ENCODE measurements at regions not wholly inside any gene's neighbourhood (a gene's known extent, or its start where the extent isn't known, plus 50 kb on each side); places are given as distances from the start of the nearest gene placed in this dataset.

DNA sequence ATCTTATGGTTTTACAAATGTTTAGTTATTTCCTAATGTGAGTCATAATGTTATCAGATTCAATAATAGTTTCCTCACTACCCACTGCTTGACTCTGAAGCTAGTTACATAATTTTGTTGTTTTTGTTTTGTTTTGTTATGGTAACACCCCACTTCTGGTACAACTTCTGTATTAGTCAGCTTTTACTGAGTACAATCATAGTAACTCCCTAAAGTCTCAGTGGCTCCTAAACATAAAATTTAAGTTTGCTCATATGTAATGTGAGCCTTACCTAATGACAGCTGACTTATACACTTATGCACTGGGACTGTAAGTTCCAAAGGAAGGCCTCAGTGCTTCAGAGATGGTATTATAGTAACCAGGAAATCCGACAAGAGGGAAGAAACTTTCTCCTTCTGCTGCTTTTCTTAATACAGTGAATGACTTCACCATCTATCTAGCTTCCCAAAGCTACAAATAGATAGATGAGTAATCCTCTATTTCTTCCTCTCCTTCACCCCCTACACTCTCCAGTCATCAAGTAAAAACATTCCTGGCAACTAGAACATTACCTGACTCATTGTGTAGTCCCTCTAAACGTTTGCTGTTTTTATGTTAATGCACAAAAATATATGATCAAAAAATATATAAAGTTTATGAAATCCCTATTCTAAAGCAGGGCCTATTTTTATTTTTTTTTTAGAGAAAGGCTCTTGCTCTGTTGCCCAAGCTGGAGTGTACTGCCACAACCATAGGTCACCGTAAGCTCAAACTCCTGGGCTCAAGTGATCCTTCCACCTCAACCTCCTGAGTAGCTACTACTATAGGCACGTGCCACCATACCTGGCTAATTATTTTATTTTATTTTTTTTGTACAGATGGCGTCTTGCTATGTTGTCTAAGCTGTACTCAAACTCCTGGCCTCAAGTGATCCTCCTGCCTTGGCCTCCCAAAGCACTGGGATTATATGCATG, 563.0 kb downstream of the SOX6 start:
- Histone ChIP-seq H3K9me3 (replicated peaks) (peaks cover 16% of the 10 kb centered on the region), H3K27me3 (ENCODE audit: low read depth) (no peaks in the 10 kb centered on the region), H3K36me3 (no peaks in the 10 kb centered on the region), H3K4me1 (no peaks in the 10 kb centered on the region), H3K4me3 (no peak overlapping the region), H3K27ac (replicated peaks) (peak overlapping the region; percentile 47)
- intact Hi-C loops (cut with micrococcal nuclease) = no loop called here
- TF ChIP-seq, protein P1, sequence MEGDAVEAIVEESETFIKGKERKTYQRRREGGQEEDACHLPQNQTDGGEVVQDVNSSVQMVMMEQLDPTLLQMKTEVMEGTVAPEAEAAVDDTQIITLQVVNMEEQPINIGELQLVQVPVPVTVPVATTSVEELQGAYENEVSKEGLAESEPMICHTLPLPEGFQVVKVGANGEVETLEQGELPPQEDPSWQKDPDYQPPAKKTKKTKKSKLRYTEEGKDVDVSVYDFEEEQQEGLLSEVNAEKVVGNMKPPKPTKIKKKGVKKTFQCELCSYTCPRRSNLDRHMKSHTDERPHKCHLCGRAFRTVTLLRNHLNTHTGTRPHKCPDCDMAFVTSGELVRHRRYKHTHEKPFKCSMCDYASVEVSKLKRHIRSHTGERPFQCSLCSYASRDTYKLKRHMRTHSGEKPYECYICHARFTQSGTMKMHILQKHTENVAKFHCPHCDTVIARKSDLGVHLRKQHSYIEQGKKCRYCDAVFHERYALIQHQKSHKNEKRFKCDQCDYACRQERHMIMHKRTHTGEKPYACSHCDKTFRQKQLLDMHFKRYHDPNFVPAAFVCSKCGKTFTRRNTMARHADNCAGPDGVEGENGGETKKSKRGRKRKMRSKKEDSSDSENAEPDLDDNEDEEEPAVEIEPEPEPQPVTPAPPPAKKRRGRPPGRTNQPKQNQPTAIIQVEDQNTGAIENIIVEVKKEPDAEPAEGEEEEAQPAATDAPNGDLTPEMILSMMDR (IDR thresholded peaks at IDR 0.05; ENCODE audit: borderline replicate concordance) = no peak
- no peak for DNase-seq

DNA sequence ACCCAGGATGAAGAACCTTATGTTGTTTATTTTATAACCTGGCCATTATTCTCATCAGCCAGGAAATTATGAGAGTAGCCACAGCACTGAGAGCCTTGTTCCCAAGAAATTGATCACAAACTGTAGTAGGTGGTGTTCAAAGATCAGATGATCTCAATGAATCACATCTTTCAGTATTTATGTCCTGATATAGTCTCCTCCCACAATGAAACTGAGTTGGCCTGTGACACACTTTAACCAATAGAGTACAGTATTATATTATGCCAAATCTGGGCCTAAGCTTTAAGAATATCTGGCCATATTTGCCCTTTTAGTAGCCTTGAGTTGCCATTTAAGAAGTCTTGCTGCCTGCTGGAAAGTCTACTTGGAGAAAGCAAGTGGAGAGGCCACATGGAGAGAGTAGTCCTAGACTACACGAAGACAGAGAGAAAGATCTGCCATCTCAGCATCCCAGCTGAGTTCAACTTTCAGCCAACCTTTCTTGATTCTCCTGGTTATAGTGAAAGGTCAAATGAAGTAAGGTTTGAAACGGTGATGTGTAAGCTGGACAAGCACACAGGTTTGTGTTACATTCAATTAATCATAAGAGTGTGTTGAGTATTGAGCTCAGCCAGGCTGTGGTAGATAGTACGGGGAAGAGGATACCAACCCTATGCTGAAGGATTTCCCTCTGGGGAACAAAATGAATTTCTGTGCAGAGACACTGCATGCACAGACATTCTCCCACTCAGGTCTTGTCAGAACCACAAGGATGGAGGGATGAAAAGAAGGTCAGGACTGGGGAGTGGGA, 561.8 kb downstream of the SOX6 start:
- H3K4me3 ChIP-seq = no peak overlapping the region
- H3K27ac ChIP-seq (replicated peaks) = no peak overlapping the region
- peaks cover 16% of the 10 kb centered on the region for H3K9me3 ChIP-seq (replicated peaks)
- TF ChIP-seq, protein P1 (IDR thresholded peaks at IDR 0.05; ENCODE audit: borderline replicate concordance) = no peak
- H3K4me1 ChIP-seq = no peaks in the 10 kb centered on the region
- H3K36me3 ChIP-seq = no peaks in the 10 kb centered on the region
- intact Hi-C loops (cut with micrococcal nuclease) = no loop called here
- no peak for DNase-seq
- no peaks in the 10 kb centered on the region for H3K27me3 ChIP-seq (ENCODE audit: low read depth)

DNA sequence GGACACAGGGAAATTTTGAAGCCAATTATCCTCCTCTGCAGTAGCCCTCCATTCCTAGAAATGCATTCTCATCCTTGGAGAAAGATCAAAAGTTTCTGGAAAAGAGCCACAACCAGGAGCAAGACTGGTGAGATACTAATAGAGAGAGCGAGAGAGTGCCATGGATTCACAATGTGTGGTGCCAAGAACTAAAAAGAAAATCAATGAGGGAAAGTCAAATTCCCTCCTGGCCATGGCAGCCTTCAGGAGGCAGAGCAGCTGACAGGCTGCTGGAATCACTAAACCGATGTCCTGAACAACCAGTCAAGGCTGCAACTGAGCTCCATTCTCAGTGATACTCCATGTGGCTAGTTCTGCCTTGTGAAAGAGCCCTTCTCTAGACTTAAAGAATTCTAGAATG, 561.0 kb downstream of the SOX6 start:
- Histone ChIP-seq H3K4me3 (no peak overlapping the region), H3K27me3 (ENCODE audit: low read depth) (no peaks in the 10 kb centered on the region), H3K4me1 (no peaks in the 10 kb centered on the region), H3K27ac (replicated peaks) (no peak overlapping the region), H3K9me3 (replicated peaks) (peaks cover 16% of the 10 kb centered on the region), H3K36me3 (no peaks in the 10 kb centered on the region)
- TF ChIP-seq, protein P1 (IDR thresholded peaks at IDR 0.05; ENCODE audit: borderline replicate concordance) = no peak
- no peak for DNase-seq
- intact Hi-C loops (cut with micrococcal nuclease) = no loop called here

DNA sequence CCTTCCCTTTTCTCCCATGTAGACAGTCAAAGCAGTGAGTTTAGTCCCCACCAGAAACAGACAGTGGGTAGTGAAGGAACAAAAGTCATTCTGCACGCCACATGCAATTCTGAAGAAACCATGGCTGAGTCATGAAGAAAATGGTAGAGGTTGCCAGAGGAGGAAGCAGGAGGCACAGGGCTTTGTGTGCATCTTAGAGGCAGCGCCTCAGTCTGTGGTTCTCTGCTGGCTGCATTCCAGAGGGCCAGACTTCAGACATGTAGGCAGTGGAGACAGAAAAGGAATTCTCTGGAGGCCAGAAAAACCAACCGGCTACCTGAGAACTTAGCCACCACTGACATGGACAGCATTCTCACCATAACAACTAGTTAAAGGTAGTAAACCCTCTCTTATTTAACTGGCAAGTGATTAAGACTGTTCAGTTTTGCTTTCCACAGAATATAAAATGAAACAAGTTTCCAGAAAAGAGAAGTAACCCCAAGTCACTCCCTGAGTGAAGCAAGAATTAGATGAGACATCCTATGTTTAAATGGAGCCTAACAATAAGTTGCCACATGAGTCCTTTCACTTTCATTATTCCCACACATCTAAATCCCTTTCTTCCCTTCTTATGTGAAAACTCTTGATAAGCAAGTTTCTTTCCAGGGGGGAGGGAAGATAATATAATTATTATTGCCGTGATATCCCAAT, 556.1 kb downstream of the SOX6 start:
- H3K9me3 ChIP-seq (replicated peaks) = no peaks in the 10 kb centered on the region
- H3K27me3 ChIP-seq (ENCODE audit: low read depth) = no peaks in the 10 kb centered on the region
- H3K4me1 ChIP-seq = no peaks in the 10 kb centered on the region
- no peak overlapping the region for H3K4me3 ChIP-seq
- no peak overlapping the region for H3K27ac ChIP-seq (replicated peaks)
- intact Hi-C loops (cut with micrococcal nuclease) = no loop called here
- TF ChIP-seq, protein P1 (IDR thresholded peaks at IDR 0.05; ENCODE audit: borderline replicate concordance) = no peak
- DNase-seq = peak; percentile 35
- H3K36me3 ChIP-seq = no peaks in the 10 kb centered on the region

DNA sequence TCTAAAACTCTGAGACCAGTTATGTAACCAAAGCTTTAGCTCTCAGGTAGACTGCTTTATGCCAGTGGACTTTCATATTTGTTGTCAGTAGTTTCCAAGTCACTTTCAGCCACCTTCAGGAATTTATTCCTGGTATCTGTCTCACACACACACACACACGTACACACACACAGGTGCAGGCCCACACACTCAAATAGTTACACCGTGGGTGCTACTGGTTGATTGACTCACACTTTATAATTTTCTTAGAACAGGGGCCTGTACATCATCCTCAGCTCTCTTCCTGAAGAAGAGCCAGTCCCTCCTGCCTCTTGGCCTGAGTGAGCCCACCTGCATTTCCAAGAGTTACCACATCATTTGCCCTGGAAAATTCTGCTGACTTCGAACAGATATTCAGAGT, 555.2 kb downstream of the SOX6 start:
- TF ChIP-seq, protein P1 (IDR thresholded peaks at IDR 0.05; ENCODE audit: borderline replicate concordance) = no peak
- intact Hi-C loops (cut with micrococcal nuclease) = no loop called here
- Histone ChIP-seq H3K27ac (replicated peaks) (no peak overlapping the region), H3K4me3 (no peak overlapping the region), H3K27me3 (ENCODE audit: low read depth) (no peaks in the 10 kb centered on the region), H3K9me3 (replicated peaks) (no peaks in the 10 kb centered on the region), H3K36me3 (no peaks in the 10 kb centered on the region), H3K4me1 (no peaks in the 10 kb centered on the region)
- no peak for DNase-seq
